HG02798 (cell line): ENCODE measurements at regions not wholly inside any gene's neighbourhood (a gene's known extent, or its start where the extent isn't known, plus 50 kb on each side); places are given as distances from the start of the nearest gene placed in this dataset.
"Not testable (repeated sequence)": the region's sequence is repeated elsewhere in the genome, so short reads cannot be mapped to it uniquely, and the experiment has no call there.

Experiments used
- ATAC-seq: cut with Tn5 transposase; IDR thresholded peaks from one replicate; pipeline ENCODE4 v1.9.1; 2021; ENCODE audit warnings: mild to moderate bottlenecking; ENCODE audit not compliant: unreplicated experiment, poor library complexity

DNA sequence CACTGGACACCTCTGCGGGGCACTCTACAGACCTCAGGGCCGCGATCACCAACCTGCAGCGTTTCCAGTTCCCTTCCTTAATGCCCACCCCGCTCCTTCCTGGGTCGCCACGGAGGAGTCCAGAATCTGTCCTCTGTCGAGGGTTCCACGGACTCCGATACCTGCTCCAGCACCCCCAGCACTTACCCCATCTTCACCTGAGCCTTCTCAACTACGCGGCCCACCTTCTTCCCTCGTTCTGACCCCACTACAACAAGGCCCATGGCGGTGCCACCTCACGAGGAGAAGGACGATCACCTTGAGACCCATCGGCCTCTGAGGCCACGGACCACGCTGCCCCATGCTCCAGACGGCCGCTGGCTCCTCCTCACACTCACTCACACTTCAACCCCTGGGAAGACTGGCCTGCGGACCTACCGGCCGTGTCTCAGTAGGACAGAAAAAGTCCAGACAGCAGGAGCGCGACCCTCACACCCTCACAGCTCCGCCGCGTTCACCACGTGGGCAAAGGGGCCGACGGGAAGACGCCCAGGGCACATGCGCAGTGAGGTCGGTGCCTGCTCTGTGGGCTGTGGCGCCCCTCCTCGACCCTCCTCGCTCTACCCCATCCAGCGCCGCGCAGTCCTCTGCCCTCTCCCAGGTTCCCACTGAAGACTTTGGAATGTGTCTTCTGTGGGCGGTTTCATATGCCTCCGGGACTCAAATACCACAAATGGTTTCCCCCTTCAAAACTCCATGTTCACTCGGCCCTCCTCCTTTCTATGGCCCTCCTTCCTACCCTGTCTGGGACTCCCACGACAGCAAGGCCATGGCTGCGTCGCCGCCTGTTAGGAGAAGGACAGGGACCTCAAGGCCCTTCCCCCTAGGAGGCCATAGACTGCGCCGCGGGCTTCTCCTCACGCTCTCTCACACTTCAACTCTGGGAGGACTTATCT is 193.9 kb upstream of the PHF14 start:
- no peak for ATAC-seq

GRCh38 chr7:10780400-10780747 is 193.3 kb upstream of the PHF14 start:
- ATAC-seq = no peak

- not testable (repeated sequence) for ATAC-seq
These were observed 186.7 kb upstream of the PHF14 start for GRCh38 chr7:10786976-10787375.

DNA sequence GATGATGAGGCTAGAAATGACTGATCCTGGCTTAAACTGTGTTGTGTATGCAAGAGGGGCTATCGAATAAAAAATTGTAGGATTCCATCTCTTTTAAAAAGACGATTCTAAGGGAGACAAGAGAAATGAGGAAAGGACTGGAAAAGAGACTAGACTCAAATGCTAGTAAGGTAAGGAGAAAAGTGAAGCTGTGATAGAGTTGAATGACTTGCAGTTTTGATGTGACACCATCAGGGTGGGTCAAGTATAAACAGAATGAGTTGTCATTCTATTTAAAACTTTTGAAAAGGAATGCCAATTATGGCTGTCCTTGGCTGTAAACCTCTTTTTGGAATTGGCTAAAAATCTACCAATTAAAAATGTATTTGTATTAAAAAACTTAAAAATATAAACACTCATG is 184.5 kb upstream of the PHF14 start:
- ATAC-seq = no peak

DNA sequence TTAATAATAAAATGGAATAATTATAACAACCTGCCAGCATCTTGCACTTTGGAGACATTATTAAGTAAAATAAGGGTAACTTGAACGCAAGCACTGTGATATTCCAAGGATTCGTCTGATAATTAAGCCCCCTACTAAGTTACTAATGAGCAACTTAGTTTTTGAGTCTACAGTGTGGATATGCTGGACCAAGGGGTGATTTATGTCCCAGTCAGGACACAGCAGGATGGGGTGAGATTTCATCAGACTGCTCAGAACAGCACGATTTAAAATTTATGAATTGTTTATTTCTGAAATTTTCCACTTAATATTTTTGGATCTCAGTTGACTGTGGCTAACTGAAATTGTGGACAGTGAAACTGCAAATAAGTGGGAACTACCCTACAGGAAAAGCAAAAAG is 182.8 kb upstream of the PHF14 start:
- no peak for ATAC-seq

- no peak for ATAC-seq
These were observed 179.5 kb upstream of the PHF14 start for GRCh38 chr7:10793995-10794775.

DNA sequence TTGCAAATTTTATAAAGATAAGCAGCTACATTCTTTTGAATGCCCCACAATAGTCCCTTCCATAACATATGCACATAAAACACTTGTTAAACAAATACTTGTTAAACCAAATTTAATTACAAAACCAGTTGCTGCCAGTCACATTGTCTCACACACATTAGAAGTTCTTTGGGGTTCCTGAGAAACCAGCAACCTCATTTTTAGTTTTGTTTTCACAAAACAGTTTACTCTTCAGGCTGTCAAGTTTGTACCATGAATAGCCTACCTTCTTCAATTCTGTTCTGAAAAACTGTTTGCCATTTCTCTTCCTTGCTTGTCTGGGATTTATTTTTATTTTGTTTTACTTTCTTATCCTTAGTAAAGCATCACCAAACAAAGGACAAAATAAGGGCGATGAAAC is 176.5 kb upstream of the PHF14 start:
- ATAC-seq = no peak

DNA sequence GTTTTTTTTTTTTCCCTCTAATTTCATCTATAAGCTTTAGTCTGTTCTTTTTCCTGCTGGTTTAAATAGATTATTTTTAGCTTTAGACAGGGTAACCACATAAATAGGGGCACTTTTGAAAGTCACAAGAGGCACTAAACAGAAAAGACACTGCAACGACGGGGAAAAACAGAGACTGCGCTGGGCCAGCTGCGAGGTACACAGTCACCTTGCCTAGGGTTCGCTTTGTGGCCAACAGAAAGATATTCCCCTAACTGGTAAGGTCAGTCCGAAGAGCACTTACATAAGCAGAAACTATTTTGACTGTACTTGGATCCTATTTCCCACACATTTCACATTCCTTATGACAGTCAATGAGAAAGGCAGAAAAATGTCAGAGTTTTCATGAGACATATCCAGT is 175.6 kb upstream of the PHF14 start:
- ATAC-seq = no peak

DNA sequence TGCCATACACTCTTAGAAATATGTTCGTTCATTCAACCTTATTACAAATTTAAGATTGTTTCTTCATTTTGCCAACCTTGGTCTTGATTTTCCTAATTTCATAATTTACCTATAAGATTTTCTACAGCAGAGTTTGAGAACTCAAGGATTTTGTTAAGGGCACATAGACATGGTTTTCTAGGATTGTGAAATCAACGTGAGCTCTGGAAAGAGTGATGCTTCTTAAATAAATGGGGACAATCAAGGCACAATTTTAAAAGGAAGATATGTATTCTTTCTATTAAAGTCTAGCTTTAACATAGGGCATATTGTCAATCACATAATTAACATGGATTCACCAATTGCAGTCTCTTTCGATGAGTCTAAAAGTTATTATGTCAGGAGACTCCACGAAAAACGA is 174.2 kb upstream of the PHF14 start:
- no peak for ATAC-seq

GRCh38 chr7:10802011-10802410 is 171.7 kb upstream of the PHF14 start:
- no peak for ATAC-seq

DNA sequence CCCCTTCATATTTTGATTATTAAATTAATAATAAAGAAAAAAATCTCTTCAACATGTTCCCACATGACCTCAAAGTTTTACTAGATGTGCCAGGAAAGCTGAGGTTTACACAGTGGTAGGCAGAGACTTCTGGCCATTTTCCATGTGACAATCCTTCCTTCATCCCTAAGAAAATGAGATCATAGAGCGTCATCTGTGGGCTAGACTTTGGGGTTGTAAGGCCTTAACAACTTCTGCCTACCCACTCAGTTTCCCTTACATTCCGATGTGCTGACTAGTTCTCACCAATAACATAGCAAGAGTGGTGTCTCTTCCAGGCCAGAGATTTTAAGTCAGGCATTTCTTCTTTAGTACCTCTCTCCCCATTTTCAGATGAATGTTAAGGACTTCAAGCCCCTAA is 171.1 kb upstream of the PHF14 start:
- ATAC-seq = no peak

- ATAC-seq = no peak
These were observed 170.0 kb upstream of the PHF14 start for GRCh38 chr7:10803720-10804119.

- ATAC-seq = no peak
These were observed 168.9 kb upstream of the PHF14 start for GRCh38 chr7:10804770-10805169.

GRCh38 chr7:10815546-10815945 is 158.1 kb upstream of the PHF14 start:
- no peak for ATAC-seq

DNA sequence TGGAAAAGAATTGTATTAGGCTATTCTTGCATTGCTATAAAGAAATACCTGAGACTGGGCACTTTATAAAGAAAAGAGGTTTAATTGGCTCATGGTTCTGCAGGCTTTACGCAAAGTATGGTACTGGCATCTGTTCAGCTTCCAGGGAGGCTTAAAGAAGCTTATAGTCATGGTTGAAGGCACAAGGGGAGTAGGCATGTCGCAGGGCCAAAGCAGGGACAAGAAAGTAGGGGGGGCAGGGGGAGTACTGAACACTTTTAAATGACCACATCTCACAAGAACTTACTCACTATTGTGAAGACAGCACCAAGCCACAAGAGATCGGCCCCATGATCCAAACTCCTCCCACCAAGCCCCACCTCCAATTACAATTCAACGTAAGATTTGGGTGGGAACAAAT is 152.5 kb upstream of the PHF14 start:
- no peak for ATAC-seq

GRCh38 chr7:10824154-10824553 is 149.5 kb upstream of the PHF14 start:
- ATAC-seq = no peak

GRCh38 chr7:10838228-10838627 is 135.4 kb upstream of the PHF14 start:
- no peak for ATAC-seq

- ATAC-seq = no peak
These were observed 128.4 kb upstream of the PHF14 start for GRCh38 chr7:10845225-10845624.

- no peak for ATAC-seq
These were observed 118.1 kb upstream of the PHF14 start for GRCh38 chr7:10855583-10855982.

DNA sequence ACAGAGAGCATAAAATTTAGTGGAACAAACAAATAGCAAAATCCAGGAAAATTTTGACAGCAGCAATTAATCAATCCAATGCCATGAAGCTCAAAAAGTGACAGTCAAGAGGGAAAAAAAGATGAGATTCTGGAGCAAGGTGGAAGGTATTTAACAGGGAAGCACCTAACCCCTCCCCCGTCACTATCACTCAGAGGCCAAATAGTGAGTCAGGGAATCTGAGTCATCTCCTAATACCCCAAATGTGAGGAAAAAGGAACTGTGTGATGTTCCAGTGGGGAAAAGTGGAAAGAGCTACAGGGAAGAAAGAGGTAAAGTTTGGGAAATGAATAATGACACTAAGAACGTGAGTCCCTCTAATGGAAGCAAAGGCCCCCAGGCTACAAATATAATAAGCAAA is 113.2 kb upstream of the PHF14 start:
- ATAC-seq = no peak

- no peak for ATAC-seq
These were observed 110.2 kb upstream of the PHF14 start for GRCh38 chr7:10863476-10863875.

DNA sequence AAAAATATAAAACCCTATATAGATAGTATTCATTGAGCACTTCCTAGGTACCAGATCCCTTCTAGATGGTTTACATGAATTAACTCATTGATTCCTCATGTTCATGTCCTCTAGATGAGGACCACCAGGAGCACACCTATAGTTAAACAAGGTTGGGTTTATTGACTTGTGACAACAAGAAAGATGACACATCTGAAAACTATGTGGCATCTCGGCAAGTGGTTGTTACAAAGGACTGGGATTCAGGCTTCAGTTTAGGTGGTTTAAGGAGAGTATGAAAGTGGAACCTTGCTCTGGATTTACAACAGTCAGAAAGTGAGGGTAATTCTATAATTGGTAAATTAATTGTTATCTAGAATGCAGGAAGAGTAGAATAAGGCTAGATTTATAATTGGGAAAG is 99.0 kb upstream of the PHF14 start:
- no peak for ATAC-seq
